Choroid plexus epithelial cell (primary cell): ENCODE measurements at regions not wholly inside any gene's neighbourhood (a gene's known extent, or its start where the extent isn't known, plus 50 kb on each side); places are given as distances from the start of the nearest gene placed in this dataset.

Source experiments
- DNase-seq: peaks from one replicate; pipeline ENCODE4 v3.0.0-alpha.2; 2010; ENCODE audit warnings: low read depth
- H3K4me3 ChIP-seq: 2 replicates; pipeline ENCODE4 v1.5.1; 2011; ENCODE audit warnings: low read depth, mild to moderate bottlenecking, control low read depth, low read length, moderate library complexity
- TF ChIP-seq, protein P1 (sequence below): conservative IDR thresholded peaks from 2 replicates; pipeline ENCODE4 v1.5.1; 2011; ENCODE audit warnings: low read depth, mild to moderate bottlenecking, control low read depth, inconsistent platforms, low read length, moderate library complexity

DNA sequence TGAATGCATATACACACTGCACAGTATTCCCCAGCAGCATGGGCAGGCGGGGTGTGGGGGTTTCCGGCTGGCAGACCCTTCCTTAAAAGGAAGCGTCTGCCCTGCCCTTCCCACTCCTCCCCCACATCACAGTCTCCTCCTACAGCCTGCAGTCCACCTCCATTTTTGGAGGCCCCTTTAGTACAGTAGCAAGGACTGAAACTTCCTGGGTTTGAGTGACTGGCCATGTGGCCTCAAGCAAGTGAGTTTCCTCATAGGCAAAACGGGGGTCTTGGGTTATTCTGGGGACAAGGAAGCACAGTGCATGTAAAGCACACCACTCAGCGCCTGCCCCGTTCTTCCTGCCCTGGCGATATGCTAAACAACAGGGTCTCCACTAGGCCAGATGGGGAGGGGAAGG is 62.1 kb upstream of the COL13A1 start:
- no peak overlapping the region for H3K4me3 ChIP-seq
- TF ChIP-seq, protein P1, sequence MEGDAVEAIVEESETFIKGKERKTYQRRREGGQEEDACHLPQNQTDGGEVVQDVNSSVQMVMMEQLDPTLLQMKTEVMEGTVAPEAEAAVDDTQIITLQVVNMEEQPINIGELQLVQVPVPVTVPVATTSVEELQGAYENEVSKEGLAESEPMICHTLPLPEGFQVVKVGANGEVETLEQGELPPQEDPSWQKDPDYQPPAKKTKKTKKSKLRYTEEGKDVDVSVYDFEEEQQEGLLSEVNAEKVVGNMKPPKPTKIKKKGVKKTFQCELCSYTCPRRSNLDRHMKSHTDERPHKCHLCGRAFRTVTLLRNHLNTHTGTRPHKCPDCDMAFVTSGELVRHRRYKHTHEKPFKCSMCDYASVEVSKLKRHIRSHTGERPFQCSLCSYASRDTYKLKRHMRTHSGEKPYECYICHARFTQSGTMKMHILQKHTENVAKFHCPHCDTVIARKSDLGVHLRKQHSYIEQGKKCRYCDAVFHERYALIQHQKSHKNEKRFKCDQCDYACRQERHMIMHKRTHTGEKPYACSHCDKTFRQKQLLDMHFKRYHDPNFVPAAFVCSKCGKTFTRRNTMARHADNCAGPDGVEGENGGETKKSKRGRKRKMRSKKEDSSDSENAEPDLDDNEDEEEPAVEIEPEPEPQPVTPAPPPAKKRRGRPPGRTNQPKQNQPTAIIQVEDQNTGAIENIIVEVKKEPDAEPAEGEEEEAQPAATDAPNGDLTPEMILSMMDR, result no peak
- DNase-seq, result no peak

DNA sequence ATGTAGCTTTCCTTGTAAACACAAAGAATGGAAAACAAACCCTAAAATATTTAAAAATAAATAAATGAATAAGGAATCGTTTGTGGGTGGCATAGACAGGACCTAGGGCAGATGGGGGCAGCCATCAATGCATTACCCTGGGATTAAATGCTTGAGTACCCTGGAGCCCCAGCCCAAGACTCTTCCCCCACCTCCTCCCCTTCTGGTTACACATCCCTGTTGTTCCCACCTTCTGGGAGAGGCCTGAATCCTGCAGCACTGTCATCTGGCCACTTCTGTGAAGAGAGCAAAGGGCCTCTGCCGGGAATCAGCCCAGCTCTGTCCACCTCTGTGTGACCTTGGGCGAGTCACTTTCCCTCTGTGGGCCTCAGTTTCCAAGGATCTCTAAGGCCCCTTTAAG is 61.6 kb upstream of the COL13A1 start:
- no peak for DNase-seq
- TF ChIP-seq, protein P1, result no peak
- H3K4me3 ChIP-seq, result no peak overlapping the region

DNA sequence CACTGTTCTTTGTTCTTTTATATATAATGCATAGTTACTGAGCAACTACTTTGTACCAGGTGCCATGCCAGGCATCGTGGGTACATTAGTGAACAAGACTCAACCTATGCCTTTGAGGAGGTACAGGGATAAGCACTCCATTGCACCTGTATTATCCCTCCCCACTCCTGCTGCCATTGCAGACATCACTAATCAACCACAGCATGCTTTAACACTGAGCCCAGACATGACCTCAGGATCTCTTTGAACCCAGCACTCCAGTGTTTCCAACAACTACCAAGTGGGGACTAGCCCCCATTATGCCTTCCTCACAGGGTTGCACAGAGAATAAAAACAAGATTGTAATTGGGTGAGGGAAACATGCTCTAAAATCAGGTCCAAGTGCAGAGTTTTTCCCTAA is 60.5 kb upstream of the COL13A1 start:
- TF ChIP-seq, protein P1, result no peak
- no peak for DNase-seq
- no peak overlapping the region for H3K4me3 ChIP-seq

DNA sequence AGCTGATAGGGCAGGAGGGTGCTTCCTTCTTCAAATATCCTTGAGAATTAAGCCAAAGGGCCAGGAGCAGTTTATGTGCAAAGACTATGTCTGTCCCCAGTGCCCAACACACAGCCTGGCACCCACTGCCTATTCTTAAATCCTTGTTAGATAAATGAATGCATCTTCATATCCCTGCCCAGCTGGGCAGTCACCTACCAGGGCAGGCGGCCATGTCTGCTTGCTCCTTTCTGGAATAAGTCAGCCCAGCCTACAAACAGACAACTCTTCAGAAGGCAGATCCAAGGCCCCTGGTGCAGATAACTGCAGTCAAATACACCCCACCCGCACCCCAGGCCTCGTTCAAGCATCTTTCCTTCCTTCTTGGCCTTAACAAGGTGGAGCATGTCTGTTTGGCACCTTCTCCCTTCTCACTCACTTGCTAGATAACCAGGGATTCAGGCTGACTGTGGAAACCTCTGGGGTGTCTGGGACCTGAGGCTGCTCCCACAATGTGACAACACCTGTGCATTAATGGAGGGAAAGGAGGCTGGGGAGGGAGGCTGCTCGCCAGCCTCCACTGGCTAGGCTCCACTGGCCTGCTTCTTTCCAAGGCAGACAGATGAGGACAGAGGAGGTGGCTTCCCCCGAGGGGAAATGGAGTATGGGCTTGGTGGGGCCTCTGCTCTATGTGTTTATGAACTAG is 59.9 kb upstream of the COL13A1 start:
- TF ChIP-seq, protein P1, result no peak
- no peak overlapping the region for H3K4me3 ChIP-seq

DNA sequence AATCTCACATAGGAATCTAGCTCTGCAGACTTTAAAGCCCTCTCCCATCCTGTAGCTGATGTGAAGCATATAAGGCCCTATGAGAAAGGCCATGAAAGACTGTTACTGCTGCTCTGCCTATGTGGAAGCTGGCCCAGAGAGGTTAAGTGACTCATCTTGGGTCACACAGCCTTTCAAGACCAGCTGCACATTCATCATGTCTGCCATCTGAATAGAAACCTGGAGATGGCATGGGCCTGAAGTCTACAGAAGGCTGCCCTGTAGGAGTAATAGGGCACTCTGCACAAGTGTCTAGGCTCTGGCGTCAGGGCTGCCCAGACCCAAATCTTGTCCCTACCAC is 59.4 kb upstream of the COL13A1 start:
- DNase-seq, result peak; percentile 35
- TF ChIP-seq, protein P1, result no peak

More for the DNA sequence above, 59.9 kb upstream of the COL13A1 start:
- no peak for DNase-seq

DNA sequence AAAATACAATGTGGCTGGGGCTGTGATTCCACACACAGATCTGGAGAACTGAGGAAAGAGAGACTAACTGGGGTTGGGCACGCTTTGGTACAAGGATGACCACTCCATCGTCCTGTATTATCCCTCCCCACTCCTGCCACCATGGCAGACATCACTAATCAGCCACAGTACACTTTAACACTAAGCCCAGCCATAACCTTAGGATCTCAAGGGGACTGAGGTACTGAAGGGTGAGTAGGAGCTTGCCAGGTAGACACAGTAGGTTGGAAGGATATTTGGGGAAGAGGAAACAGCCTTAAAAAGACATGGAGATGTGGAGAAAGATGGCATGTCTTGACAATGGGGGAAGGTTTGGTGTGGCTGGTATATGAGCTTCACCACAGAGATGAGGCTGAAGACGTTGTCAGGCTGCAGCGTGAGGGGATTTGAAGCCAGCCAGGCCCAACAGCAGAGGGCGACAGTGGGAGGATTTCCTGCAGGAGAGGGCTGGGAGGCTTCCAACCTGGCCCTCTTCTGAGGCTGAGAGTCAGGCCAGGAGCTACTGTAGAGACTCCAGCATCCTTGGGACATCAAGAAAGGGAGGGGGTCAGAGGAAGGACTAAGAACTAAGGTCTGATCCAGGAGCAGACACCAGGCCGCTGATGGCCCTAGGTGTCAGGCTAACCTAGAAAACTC is 58.6 kb upstream of the COL13A1 start:
- TF ChIP-seq, protein P1, result peak; percentile 86
- H3K4me3 ChIP-seq, result no peak overlapping the region
- DNase-seq, result peak; percentile 75

More for the DNA sequence above, 59.4 kb upstream of the COL13A1 start:
- H3K4me3 ChIP-seq, result no peak overlapping the region

DNA sequence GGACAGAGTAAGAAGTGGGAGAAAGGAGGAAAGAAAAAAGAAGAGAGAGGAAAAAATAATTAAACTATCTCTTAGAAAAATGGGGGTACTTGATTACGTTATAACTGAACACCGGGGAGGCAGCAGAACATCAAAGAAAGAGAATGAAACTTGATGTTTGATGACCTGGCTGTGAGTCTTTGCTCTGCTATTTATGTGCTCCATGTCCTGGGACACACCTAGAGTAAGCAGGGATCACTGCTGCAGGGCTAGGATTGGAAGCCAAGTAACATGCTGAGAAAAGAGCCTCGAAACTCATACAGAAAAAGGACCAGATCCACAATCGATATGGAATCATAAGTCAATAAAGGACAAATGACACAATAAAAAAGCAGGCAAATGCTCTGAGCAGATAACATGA is 56.7 kb upstream of the COL13A1 start:
- DNase-seq, result no peak

More for the DNA sequence above, 56.7 kb upstream of the COL13A1 start:
- TF ChIP-seq, protein P1, result no peak
- H3K4me3 ChIP-seq, result no peak overlapping the region
